Left ventricle myocardium superior (tissue), 1 donor: ENCODE measurements at regions not wholly inside any gene's neighbourhood (a gene's known extent, or its start where the extent isn't known, plus 50 kb on each side); places are given as distances from the start of the nearest gene placed in this dataset.

Experiments used
- ATAC-seq: fragments of 200-7000 bp; cut with Tn5 transposase; one replicate; pipeline ENCODE4 v1.9.1; 2020; ENCODE audit warnings: mild to moderate bottlenecking, moderate library complexity
- DNase-seq: peaks from one replicate; pipeline ENCODE4 v3.0.0-alpha.2; 2020
- intact Hi-C: fragments of 100-400 bp; cut with micrococcal nuclease; formaldehyde crosslinking; loops from one replicate; pipeline ENCODE4 v1.11.0; 2022
- donor health status: DM: no; HTN: yes; CAD: no; lungs with severe emphysema.

GRCh38 chr5:156155598-156155997 lies 171.4 kb upstream of the SGCD start:
- ATAC-seq (no peak), DNase-seq (no peak)
- intact Hi-C loops = no loop called here

- ATAC-seq = no peak
- DNase-seq = no peak
- intact Hi-C loops = no loop called here
Observed at GRCh38 chr5:156164306-156164705, 162.7 kb upstream of the SGCD start.

GRCh38 chr5:156169495-156169894 lies 157.5 kb upstream of the SGCD start:
- no peak for DNase-seq
- ATAC-seq = no peak
- intact Hi-C loops = no loop called here

- intact Hi-C loops = no loop called here
- ATAC-seq (no peak), DNase-seq (no peak)
Observed at GRCh38 chr5:156170351-156170961, 156.5 kb upstream of the SGCD start.

- ATAC-seq (peak; percentile 40), DNase-seq (no peak)
- intact Hi-C loops = no loop called here
Observed at GRCh38 chr5:156174225-156174624, 152.7 kb upstream of the SGCD start.

GRCh38 chr5:156178117-156178516 lies 148.8 kb upstream of the SGCD start:
- intact Hi-C loops = no loop called here
- no peak for DNase-seq
- ATAC-seq = peak; percentile 62

- no peak for ATAC-seq
- intact Hi-C loops = no loop called here
- no peak for DNase-seq
Observed at GRCh38 chr5:156181656-156182055, 145.3 kb upstream of the SGCD start.

- DNase-seq (no peak), ATAC-seq (no peak)
- intact Hi-C loops = no loop called here
Observed at GRCh38 chr5:156182174-156182967, 144.6 kb upstream of the SGCD start.

- DNase-seq (no peak), ATAC-seq (no peak)
- intact Hi-C loops = no loop called here
Observed at GRCh38 chr5:156186760-156187159, 140.2 kb upstream of the SGCD start.

GRCh38 chr5:156188016-156188415 lies 138.9 kb upstream of the SGCD start:
- intact Hi-C loops = no loop called here
- ATAC-seq (no peak), DNase-seq (no peak)

- intact Hi-C loops = no loop called here
- DNase-seq (no peak), ATAC-seq (no peak)
Observed at GRCh38 chr5:156189628-156190027, 137.3 kb upstream of the SGCD start.

- ATAC-seq = no peak
- intact Hi-C loops = no loop called here
- DNase-seq = no peak
Observed at GRCh38 chr5:156191547-156191946, 135.4 kb upstream of the SGCD start.

GRCh38 chr5:156197042-156197635 lies 129.8 kb upstream of the SGCD start:
- DNase-seq = no peak
- intact Hi-C loops = no loop called here
- no peak for ATAC-seq

GRCh38 chr5:156199045-156199444 lies 127.9 kb upstream of the SGCD start:
- ATAC-seq (no peak), DNase-seq (no peak)
- intact Hi-C loops = no loop called here

- no peak for ATAC-seq
Observed at GRCh38 chr5:156200938-156201787, 125.8 kb upstream of the SGCD start.

GRCh38 chr5:156201788-156202403 lies 125.1 kb upstream of the SGCD start:
- intact Hi-C loops = no loop called here

More at GRCh38 chr5:156200938-156201787, 125.8 kb upstream of the SGCD start:
- no peak for DNase-seq
- intact Hi-C loops = no loop called here

GRCh38 chr5:156208271-156208670 lies 118.7 kb upstream of the SGCD start:
- ATAC-seq = no peak

More at GRCh38 chr5:156201788-156202403, 125.1 kb upstream of the SGCD start:
- ATAC-seq = peak; percentile 58
- no peak for DNase-seq

GRCh38 chr5:156218367-156219158 lies 108.4 kb upstream of the SGCD start:
- DNase-seq (no peak), ATAC-seq (no peak)
- intact Hi-C loops = no loop called here

More at GRCh38 chr5:156208271-156208670, 118.7 kb upstream of the SGCD start:
- DNase-seq = no peak
- intact Hi-C loops = no loop called here
